ENCODE measurements at regions not wholly inside any gene's neighbourhood (a gene's known extent, or its start where the extent isn't known, plus 50 kb on each side); places are given as distances from the start of the nearest gene placed in this dataset.

DNA sequence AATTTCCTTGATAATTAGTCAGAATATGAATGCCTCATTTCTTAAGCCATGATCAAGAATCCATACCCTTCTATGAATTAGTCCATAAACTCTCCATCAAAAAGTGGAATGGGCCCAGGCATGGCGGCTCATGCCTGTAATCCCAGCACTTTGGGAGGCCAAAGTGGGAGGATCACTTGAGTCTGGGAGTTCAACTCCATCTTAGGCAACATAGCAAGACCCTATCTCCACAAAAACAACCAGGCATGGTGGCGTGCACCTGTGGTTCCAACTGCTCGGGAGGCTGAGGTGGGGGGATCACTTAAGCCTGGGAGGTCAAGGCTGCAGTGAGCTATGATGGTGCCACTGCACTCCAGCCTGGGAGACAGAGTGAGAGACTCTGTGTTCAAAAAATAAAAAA lies 52.1 kb upstream of the SHANK2 start:
- TF ChIP-seq, protein P1, sequence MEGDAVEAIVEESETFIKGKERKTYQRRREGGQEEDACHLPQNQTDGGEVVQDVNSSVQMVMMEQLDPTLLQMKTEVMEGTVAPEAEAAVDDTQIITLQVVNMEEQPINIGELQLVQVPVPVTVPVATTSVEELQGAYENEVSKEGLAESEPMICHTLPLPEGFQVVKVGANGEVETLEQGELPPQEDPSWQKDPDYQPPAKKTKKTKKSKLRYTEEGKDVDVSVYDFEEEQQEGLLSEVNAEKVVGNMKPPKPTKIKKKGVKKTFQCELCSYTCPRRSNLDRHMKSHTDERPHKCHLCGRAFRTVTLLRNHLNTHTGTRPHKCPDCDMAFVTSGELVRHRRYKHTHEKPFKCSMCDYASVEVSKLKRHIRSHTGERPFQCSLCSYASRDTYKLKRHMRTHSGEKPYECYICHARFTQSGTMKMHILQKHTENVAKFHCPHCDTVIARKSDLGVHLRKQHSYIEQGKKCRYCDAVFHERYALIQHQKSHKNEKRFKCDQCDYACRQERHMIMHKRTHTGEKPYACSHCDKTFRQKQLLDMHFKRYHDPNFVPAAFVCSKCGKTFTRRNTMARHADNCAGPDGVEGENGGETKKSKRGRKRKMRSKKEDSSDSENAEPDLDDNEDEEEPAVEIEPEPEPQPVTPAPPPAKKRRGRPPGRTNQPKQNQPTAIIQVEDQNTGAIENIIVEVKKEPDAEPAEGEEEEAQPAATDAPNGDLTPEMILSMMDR (optimal IDR thresholded peaks at IDR 0.05 in 1 of 3, IDR thresholded peaks at IDR 0.05 in 1 of 3, conservative IDR thresholded peaks at IDR 0.05 in 1 of 3; ENCODE audit: extremely low read depth in 1 of 3, insufficient read depth in 2 of 3, low read length in 3 of 3) = no peak
- TF ChIP-seq EZH2 (IDR thresholded peaks at IDR 0.05; ENCODE audit: low read length) = no peak
